Type B pancreatic cell (in vitro differentiated cells): ENCODE measurements at regions not wholly inside any gene's neighbourhood (a gene's known extent, or its start where the extent isn't known, plus 50 kb on each side); places are given as distances from the start of the nearest gene placed in this dataset.
"Not testable (repeated sequence)": the region's sequence is repeated elsewhere in the genome, so short reads cannot be mapped to it uniquely, and the experiment has no call there.

ENCODE experiments used
- DNase-seq: peaks from one replicate; pipeline ENCODE4 v3.0.0; 2021; ENCODE audit warnings: mixed read lengths; ENCODE audit not compliant: unreplicated experiment; ENCODE audit errors: extremely low spot score
- H3K27ac Mint-ChIP-seq: 2 replicates; pipeline ENCODE4 v1.8.0; 2021; ENCODE audit warnings: mild to moderate bottlenecking, mixed read lengths
- H3K27me3 Mint-ChIP-seq: 2 replicates; pipeline ENCODE4 v1.8.0; 2021; ENCODE audit warnings: mixed read lengths
- H3K36me3 Mint-ChIP-seq: 2 replicates; pipeline ENCODE4 v1.8.0; 2021; ENCODE audit warnings: mixed read lengths
- H3K4me1 Mint-ChIP-seq: one replicate; pipeline ENCODE4 v1.8.0; 2021; ENCODE audit warnings: mixed read lengths; ENCODE audit not compliant: unreplicated experiment
- H3K4me3 Mint-ChIP-seq: 2 replicates; pipeline ENCODE4 v1.8.0; 2021; ENCODE audit warnings: mild to moderate bottlenecking, mixed read lengths
- H3K9me3 Mint-ChIP-seq: 2 replicates; pipeline ENCODE4 v1.8.0; 2021; ENCODE audit warnings: mixed read lengths
- CTCF ChIP-seq: fragments of 200-600 bp; sonication (generic); conservative IDR thresholded peaks from 2 replicates; pipeline ENCODE4 v1.5.0; 2021; ENCODE audit warnings: antibody characterized with exemption, mild to moderate bottlenecking

- peaks cover 10% of the 10 kb centered on the region for H3K4me1 Mint-ChIP-seq
- DNase-seq, result no peak
- no peaks in the 10 kb centered on the region for H3K36me3 Mint-ChIP-seq
- TF ChIP-seq CTCF, result no peak
- no peak overlapping the region for H3K27ac Mint-ChIP-seq
- H3K27me3 Mint-ChIP-seq, result peaks cover 33% of the 10 kb centered on the region
- H3K4me3 Mint-ChIP-seq, result no peak overlapping the region
- H3K9me3 Mint-ChIP-seq, result no peaks in the 10 kb centered on the region
Measured at GRCh38 chr17:79547586-79547985, 63.3 kb downstream of the RBFOX3 start.

DNA sequence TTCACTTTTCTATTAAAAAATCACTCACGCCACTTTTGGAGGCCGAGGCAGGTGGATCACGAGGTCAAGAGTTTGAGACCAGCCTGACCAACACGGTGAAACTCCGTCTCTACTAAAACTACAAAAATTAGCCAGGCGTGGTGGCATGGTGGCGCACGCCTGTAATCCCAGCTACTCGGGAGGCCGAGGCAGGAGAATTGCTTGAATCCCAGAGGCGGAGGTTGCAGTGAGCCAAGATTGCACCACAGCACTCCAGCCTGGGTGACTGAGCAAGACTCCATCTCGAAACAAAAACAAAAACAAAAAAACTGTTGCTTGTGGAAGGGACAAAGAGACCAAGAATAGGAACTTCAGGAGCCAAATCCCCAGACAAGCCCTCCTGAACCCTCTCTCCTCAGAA, 63.7 kb downstream of the RBFOX3 start:
- not testable (repeated sequence) for H3K36me3 Mint-ChIP-seq, H3K9me3 Mint-ChIP-seq, H3K4me3 Mint-ChIP-seq, H3K27ac Mint-ChIP-seq, DNase-seq
- Mint-ChIP-seq H3K27me3 (peaks cover 33% of the 10 kb centered on the region), H3K4me1 (peaks cover 10% of the 10 kb centered on the region)

DNA sequence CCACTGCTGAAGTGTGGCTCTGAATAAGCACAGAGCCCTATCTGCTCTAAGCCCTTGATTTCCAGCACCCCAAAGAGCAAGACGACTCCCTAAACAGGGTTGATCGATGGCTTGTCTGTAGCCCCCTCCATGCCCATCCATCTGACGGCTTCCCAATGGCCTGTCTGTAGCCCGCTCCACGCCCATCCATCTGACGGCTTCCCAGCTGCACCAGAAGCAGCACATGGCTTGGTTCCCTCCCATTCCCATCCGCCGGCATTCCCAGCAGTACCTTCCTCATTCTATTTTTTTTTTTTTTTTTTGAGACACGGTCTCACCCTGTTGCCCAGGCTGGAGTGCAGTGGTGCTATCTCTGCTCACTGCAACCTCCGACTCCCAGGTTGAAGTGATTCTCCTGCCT, 64.5 kb downstream of the RBFOX3 start:
- H3K27me3 Mint-ChIP-seq, result peaks cover 37% of the 10 kb centered on the region
- no peak overlapping the region for H3K27ac Mint-ChIP-seq
- no peak for DNase-seq
- H3K9me3 Mint-ChIP-seq, result no peaks in the 10 kb centered on the region
- TF ChIP-seq CTCF, result no peak
- no peaks in the 10 kb centered on the region for H3K36me3 Mint-ChIP-seq
- H3K4me3 Mint-ChIP-seq, result no peak overlapping the region
- H3K4me1 Mint-ChIP-seq, result peaks cover 10% of the 10 kb centered on the region

- H3K27me3 Mint-ChIP-seq, result peaks cover 35% of the 10 kb centered on the region
- no peak for DNase-seq
- H3K9me3 Mint-ChIP-seq, result no peaks in the 10 kb centered on the region
- no peaks in the 10 kb centered on the region for H3K36me3 Mint-ChIP-seq
- no peak for TF ChIP-seq CTCF
- no peak overlapping the region for H3K27ac Mint-ChIP-seq
- H3K4me1 Mint-ChIP-seq, result peaks cover 10% of the 10 kb centered on the region
- H3K4me3 Mint-ChIP-seq, result no peak overlapping the region
Measured at GRCh38 chr17:79545251-79546005, 65.4 kb downstream of the RBFOX3 start.

GRCh38 chr17:79544142-79544914, 66.5 kb downstream of the RBFOX3 start:
- H3K27ac Mint-ChIP-seq, result no peak overlapping the region
- no peak overlapping the region for H3K4me3 Mint-ChIP-seq
- peaks cover 34% of the 10 kb centered on the region for H3K27me3 Mint-ChIP-seq
- no peak for DNase-seq
- no peaks in the 10 kb centered on the region for H3K9me3 Mint-ChIP-seq
- H3K36me3 Mint-ChIP-seq, result no peaks in the 10 kb centered on the region
- peaks cover 5% of the 10 kb centered on the region for H3K4me1 Mint-ChIP-seq
- TF ChIP-seq CTCF, result no peak

- H3K9me3 Mint-ChIP-seq, result no peaks in the 10 kb centered on the region
- no peak overlapping the region for H3K4me3 Mint-ChIP-seq
- TF ChIP-seq CTCF, result no peak
- peaks cover 34% of the 10 kb centered on the region for H3K27me3 Mint-ChIP-seq
- no peak overlapping the region for H3K27ac Mint-ChIP-seq
- H3K4me1 Mint-ChIP-seq, result no peaks in the 10 kb centered on the region
- no peaks in the 10 kb centered on the region for H3K36me3 Mint-ChIP-seq
- DNase-seq, result no peak
Measured at GRCh38 chr17:79543531-79543930, 67.3 kb downstream of the RBFOX3 start.
